Neuron (in vitro differentiated cells): ENCODE measurements at regions not wholly inside any gene's neighbourhood (a gene's known extent, or its start where the extent isn't known, plus 50 kb on each side); places are given as distances from the start of the nearest gene placed in this dataset.

Source experiments
- H2AFZ ChIP-seq: one replicate; pipeline ENCODE4 v1.6.1; 2013; ENCODE audit warnings: low read depth, mild to moderate bottlenecking, inconsistent platforms, low read length, moderate library complexity
- H3K27me3 ChIP-seq: one replicate; pipeline ENCODE4 v1.6.1; 2013; ENCODE audit warnings: low read length; ENCODE audit not compliant: insufficient read depth
- H3K36me3 ChIP-seq: one replicate; pipeline ENCODE4 v1.6.1; 2013; ENCODE audit warnings: low read length; ENCODE audit not compliant: insufficient read depth
- H3K4me1 ChIP-seq: one replicate; pipeline ENCODE4 v1.6.1; 2013; ENCODE audit warnings: low read length; ENCODE audit not compliant: insufficient read depth
- H3K4me3 ChIP-seq: 2 replicates; pipeline ENCODE4 v1.5.1; 2013; ENCODE audit warnings: mild to moderate bottlenecking, low read length, moderate library complexity
- H3K9me3 ChIP-seq: one replicate; pipeline ENCODE4 v1.6.1; 2013; ENCODE audit warnings: low read length

DNA sequence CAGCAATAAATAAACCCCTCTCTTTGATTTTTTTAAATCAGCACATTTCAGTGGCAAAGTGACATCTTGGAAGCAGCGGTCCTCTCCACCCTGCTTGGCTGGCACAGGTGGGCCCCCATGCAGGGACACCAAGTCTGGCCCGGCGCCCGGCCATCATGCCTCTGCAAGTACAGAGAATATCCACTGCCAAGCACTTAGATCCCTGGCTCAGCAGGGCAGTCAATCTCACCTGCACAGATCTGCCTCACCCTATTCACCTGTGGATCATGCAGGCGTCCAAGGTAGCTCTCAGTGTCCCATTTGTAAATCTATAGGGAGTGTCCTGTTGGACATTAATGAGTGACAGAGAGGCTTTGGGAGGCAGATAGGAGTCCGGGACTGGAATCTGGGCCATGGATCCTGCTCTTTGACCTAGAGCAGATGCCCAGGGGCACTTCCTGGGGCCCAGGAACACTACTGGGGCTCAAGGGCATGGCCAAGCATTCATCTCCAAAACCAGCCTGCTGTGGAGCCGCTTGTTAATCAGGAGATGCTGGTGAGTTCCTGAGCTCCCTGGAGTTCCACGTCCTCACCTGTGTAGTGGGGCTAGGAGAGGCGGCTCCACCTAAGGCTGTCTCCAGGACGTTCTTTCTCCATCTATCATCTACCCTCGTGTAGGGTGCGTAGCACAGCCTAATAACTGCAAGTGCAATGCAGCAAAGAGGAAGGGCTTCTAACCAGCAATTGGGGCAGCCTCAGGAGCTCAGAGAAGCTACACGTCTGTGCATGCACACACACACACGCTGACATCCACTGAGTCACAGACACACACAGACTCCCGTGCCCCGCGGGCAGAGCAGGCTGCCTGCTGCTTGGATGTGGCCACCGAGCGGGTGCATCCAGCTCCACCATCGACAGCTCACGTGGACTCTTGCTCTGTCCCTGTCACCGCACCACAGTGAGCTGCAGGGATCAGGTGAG is 123.6 kb downstream of the OAT start:
- Histone ChIP-seq H3K36me3 (no peaks in the 10 kb centered on the region), H3K4me1 (no peaks in the 10 kb centered on the region), H3K27me3 (no peaks in the 10 kb centered on the region), H3K4me3 (no peak overlapping the region), H2AFZ (no peak overlapping the region), H3K9me3 (no peaks in the 10 kb centered on the region)

DNA sequence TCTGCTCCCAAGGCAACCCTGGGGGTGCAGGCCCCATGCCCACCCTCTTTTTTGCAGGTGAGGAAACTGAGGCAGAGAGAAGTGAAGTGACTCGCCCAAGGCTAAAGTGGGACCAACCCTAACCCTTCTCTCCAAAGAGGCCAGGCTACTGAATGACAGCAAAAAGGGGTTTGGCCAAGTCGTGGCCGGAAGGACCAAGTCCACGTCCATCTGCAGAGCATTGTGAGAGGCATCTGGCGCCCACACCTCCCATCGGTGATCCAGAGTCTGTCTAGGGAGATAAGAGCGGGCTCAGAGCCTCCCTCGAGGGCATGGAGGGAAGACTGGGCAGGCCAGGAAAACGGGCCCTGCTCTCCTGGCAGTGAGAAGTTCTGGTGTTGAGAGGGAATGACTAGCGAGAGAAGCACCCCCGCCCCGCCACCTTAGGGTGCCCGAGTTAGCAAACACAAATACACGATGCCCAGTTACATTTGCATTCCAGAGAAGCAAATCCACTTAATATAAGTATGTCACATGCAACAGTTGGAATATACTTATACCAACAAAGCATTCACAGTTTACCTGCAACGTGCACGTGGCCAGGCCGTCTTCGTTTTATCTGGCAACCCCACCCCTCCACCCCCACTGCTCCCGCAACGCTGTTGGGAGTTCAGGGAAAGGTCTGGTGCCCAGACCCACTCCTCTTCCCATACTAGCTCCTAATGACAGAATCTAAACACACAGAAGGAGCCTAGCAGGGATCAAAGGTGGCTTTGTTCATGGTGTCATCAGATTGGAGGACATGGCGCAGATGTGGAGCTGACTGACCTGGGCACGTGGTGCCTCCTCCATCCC is 124.9 kb downstream of the OAT start:
- H3K27me3 ChIP-seq = no peaks in the 10 kb centered on the region
- H3K4me3 ChIP-seq = no peak overlapping the region
- no peaks in the 10 kb centered on the region for H3K9me3 ChIP-seq
- no peaks in the 10 kb centered on the region for H3K4me1 ChIP-seq
- no peak overlapping the region for H2AFZ ChIP-seq
- H3K36me3 ChIP-seq = no peaks in the 10 kb centered on the region

GRCh38 chr10:124292911-124293615 is 125.7 kb downstream of the OAT start:
- Histone ChIP-seq H2AFZ (no peak overlapping the region), H3K27me3 (no peaks in the 10 kb centered on the region), H3K9me3 (no peaks in the 10 kb centered on the region), H3K36me3 (no peaks in the 10 kb centered on the region), H3K4me3 (no peak overlapping the region), H3K4me1 (peaks cover 4% of the 10 kb centered on the region)

DNA sequence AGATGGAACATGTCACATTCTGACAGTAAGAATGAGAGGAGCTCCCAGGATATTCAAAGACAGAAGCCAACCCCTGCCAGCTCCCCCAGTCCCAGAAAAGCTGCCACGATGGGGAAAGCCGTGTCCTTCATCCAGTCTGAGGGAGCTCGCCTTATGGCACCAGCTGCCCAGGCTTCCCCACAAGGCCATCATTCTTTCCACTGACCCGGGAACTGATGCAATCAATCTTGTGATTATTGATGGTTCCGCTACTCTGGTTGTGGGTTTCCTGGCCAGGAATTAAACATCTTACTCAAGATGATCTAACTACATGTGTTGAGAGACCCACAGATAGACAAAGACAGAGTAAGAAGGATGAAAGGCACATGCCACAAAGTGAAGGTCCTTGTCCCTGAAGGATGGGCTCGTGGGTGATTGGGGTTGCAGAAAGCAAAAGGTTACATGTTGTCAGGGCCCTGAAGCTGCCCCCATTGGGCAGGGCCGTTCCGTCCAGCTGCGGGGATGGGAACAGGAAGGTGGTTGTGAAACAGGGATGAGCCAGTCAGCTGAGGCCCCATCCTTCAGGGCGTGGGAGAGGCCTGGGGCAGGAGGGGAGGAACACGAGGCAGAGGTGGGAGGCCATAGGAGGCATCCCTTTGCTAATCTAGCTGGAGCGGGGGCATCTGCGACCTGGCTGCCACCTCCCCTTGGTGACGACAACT is 127.6 kb downstream of the OAT start:
- Histone ChIP-seq H3K4me3 (no peak overlapping the region), H3K27me3 (no peaks in the 10 kb centered on the region), H3K36me3 (no peaks in the 10 kb centered on the region), H3K9me3 (no peaks in the 10 kb centered on the region), H3K4me1 (peaks cover 4% of the 10 kb centered on the region), H2AFZ (no peak overlapping the region)

DNA sequence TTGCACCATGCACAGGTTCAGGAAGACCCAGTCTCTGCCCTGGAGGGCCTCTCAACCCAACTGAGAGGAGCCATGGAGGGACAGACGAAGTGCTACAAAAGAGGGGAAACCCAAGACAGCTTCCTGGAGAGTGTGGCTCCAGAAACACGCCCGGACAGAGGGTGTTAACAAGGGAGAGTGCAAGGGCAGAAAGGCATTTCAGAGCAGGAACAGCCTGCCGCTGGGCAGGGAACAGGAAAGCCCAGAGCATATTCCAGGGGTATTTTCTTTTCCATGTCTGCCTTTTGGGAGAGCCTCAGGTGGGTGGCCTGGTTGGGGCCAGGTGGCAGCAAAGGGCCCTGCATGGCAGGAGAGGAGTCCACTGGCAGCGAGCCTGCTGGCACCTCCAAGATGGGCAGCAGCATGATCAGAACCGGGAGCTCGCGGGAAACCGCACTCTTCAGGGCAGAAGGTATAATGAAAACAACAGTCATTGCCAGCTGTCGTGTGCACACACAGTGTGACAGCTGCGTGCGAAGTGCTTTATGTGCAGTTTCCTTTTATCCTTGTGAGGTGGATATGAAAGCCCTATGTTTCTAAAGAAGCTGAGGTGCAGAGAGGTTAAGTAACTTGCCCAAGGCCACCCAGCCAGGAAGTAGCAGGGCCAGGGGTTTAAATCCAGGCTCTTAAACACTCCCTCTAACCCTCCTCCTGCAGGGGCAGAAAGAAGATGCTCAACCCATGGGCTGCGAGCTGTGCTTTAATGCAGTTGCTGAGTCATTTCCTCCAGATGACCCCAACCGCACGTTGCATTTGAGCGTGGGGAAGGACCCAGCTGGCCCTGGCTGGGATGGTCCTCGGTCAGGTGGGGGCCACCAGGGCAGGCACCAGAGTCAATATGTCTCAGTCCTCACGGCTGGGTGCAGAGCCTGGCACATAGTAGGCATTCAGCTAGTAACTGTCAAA is 128.6 kb downstream of the OAT start:
- H3K4me1 ChIP-seq = peaks cover 4% of the 10 kb centered on the region
- H3K27me3 ChIP-seq = no peaks in the 10 kb centered on the region
- no peaks in the 10 kb centered on the region for H3K9me3 ChIP-seq
- H3K36me3 ChIP-seq = no peaks in the 10 kb centered on the region
- H2AFZ ChIP-seq = no peak overlapping the region
- H3K4me3 ChIP-seq = no peak overlapping the region

DNA sequence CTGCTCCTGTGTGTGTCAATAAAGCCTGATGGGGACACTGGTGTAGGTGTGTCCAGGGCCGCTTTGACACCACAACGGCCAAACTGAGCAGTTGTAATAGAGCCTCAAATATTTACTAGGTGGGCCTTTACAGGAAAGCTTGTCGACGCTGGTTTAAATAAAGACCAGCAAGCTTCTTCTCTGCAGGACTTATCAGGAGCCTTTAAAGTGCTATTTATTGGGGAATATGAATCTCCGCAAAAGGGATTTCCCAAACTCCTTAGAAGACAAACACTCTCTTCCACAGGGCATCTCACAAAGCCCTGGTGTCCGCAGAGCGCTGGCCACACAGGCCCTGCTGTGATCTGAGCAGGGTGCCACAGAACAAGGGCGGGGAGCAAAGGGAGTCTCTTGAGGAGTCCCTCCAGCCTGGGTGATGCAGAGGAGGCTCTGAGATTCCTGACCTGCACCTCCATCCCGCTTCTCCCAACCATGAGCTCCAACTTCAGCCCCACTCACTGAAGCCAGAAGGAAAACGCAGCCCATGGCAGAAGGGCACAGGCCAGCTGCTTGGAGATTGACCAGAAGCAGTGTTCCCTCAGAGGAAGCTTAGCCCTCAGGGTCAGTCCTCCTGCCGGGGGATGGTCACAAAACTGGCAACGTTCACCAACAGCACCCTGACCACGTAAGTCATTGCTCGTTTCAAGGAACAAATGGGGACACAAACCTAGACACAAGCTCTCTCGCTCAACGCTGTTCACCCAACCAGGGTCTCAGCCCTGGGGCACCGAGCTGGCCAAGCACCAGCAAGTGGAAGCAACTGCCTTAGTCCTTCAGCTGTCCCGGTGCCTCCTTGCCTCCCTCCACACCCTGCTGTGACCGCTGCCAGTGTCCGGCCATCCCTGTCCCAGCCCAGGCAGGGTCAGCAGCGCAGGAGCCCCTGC is 129.5 kb downstream of the OAT start:
- Histone ChIP-seq H3K9me3 (no peaks in the 10 kb centered on the region), H3K27me3 (no peaks in the 10 kb centered on the region), H3K4me1 (peaks cover 4% of the 10 kb centered on the region), H2AFZ (no peak overlapping the region), H3K4me3 (no peak overlapping the region), H3K36me3 (no peaks in the 10 kb centered on the region)

- Histone ChIP-seq H2AFZ (no peak overlapping the region), H3K4me1 (peaks cover 4% of the 10 kb centered on the region), H3K4me3 (no peak overlapping the region), H3K36me3 (no peaks in the 10 kb centered on the region), H3K27me3 (no peaks in the 10 kb centered on the region), H3K9me3 (no peaks in the 10 kb centered on the region)
Measured at GRCh38 chr10:124288486-124288885, 130.2 kb downstream of the OAT start.

DNA sequence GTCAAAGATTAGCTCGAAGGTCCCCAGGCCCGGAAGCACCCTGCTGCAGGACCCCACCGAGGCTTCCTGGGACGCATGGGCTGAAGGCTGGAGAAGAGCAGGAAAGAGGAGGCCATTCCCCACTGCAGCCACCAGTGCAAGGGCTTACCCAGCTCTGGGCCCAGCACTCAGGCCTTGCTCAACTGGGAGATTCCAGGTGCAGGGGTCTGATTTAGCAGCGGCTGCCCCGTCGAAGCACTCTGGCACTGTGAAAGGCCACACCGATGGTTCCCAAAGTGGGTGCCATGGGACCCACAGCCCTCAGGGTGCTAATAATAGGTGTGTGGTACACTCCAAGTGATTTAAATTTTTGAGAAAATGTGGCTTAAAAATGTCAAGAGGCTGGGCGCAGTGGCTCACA is 130.9 kb downstream of the OAT start:
- H3K9me3 ChIP-seq = no peaks in the 10 kb centered on the region
- H3K36me3 ChIP-seq = no peaks in the 10 kb centered on the region
- H3K4me1 ChIP-seq = peaks cover 4% of the 10 kb centered on the region
- no peak overlapping the region for H2AFZ ChIP-seq
- no peak overlapping the region for H3K4me3 ChIP-seq
- no peaks in the 10 kb centered on the region for H3K27me3 ChIP-seq

- Histone ChIP-seq H3K9me3 (no peaks in the 10 kb centered on the region), H3K27me3 (no peaks in the 10 kb centered on the region), H3K36me3 (no peaks in the 10 kb centered on the region), H2AFZ (no peak overlapping the region), H3K4me3 (no peak overlapping the region), H3K4me1 (peaks cover 4% of the 10 kb centered on the region)
Measured at GRCh38 chr10:124287071-124287685, 131.5 kb downstream of the OAT start.

- Histone ChIP-seq H3K36me3 (no peaks in the 10 kb centered on the region), H3K4me3 (no peak overlapping the region), H3K27me3 (no peaks in the 10 kb centered on the region), H3K9me3 (no peaks in the 10 kb centered on the region), H3K4me1 (peaks cover 4% of the 10 kb centered on the region), H2AFZ (no peak overlapping the region)
Measured at GRCh38 chr10:124286621-124287020, 132.1 kb downstream of the OAT start.
